AG20443 (cell line): ENCODE measurements at regions not wholly inside any gene's neighbourhood (a gene's known extent, or its start where the extent isn't known, plus 50 kb on each side); places are given as distances from the start of the nearest gene placed in this dataset.

Experiments used
- DNase-seq: peaks from one replicate; pipeline ENCODE4 v3.0.0; 2012; ENCODE audit warnings: low spot score, mixed read lengths

DNA sequence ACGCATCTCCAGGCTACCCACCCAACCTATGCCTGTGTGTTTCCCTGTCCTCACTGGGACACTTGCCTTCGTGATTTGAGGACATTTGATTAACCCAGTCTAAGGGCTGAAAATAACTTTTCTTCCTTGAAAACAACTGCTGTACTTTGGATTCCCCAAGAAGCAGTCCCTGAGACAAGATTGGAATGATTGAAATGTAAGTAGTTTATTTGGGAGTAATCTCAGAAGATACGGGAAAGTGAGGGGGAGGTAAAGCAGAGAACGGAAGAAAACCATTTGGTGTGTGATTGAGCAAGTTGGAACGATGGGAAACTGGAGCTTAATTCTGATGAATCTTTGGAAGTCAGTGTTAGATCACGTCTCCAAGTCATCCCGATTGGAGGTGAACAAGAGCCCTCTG lies 143.8 kb upstream of the LMCD1 start:
- DNase-seq: no peak

DNA sequence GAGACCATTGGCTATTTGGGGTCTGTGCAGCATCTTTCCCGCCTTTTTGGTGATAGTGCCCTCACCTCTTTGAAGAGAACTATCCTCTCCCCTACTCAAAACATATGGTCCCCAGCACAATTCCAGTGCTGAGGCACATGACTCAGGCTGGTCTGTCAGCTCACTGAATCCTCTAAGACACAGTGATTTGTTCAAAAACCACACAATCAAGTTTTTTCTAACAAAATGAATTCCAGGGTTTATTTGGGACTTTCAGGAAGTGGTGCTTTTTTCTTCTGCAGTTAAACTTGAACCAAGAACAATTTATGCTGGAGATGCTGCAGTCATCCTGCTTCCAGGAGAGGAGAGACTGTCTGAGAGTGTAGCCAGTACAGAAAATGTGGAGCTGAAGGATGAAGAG lies 142.5 kb upstream of the LMCD1 start:
- DNase-seq: no peak

- DNase-seq: no peak
Observed at GRCh38 chr3:8363200-8363599, 138.4 kb upstream of the LMCD1 start.

DNA sequence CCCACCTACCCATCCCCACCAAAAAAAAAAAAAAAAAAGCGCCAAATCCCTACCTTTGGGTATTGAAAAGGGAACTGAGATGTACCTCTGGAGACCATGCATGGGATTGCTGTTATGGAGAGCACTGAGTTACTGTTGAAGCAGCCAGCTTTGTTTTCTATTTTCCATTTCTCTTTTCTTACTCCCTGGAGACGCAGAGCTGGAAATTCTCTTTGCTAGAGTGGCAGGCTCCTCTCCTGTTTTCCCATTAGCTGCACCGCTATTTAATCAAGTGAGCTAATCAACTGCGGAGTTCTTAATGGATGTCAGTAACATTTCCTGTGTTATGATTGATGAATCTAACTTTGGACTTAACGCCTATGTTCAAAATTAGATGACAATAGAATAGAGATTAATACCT lies 136.1 kb upstream of the LMCD1 start:
- DNase-seq: no peak

GRCh38 chr3:8366219-8366810 lies 135.3 kb upstream of the LMCD1 start:
- no peak for DNase-seq

DNA sequence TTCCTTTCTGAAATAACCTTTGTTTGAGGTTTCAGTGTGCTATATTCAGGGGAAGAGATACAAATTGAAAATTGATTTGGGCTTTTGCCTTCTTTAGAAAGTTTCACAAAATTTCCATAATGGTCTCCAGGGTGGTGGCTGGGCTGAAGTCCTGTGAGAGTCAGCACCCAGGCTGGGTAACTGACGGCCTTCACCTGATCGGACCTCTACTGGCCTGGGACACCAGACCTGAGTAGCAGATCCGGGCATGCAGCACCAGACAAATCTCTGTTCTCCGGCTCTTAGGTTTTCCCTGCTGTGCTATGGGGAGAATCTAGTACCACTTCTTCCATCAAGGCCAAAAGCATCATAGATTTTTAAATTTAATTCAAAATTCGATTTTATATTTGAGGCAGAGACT lies 133.0 kb upstream of the LMCD1 start:
- no peak for DNase-seq

DNA sequence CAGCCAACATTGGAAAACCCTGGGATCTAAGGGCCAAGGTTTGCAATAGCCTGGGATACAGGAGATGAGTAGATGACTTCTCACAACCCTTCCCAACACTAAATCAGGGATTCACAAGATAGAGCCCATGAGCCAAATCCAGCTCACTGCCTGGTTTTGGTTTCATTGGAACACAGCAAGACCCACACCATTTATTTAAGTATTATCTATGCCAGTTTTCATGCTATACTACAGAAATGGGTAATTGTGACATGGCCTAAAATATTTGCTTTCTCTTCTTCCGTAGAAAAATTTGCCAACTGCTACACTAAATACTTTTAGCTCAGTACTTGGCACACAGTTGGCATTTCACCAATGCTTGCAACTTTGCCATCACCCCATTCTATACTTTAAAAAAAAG lies 132.0 kb upstream of the LMCD1 start:
- no peak for DNase-seq

GRCh38 chr3:8371085-8371551 lies 130.5 kb upstream of the LMCD1 start:
- peak; percentile 75 for DNase-seq

GRCh38 chr3:8371960-8372463 lies 129.6 kb upstream of the LMCD1 start:
- no peak for DNase-seq

DNA sequence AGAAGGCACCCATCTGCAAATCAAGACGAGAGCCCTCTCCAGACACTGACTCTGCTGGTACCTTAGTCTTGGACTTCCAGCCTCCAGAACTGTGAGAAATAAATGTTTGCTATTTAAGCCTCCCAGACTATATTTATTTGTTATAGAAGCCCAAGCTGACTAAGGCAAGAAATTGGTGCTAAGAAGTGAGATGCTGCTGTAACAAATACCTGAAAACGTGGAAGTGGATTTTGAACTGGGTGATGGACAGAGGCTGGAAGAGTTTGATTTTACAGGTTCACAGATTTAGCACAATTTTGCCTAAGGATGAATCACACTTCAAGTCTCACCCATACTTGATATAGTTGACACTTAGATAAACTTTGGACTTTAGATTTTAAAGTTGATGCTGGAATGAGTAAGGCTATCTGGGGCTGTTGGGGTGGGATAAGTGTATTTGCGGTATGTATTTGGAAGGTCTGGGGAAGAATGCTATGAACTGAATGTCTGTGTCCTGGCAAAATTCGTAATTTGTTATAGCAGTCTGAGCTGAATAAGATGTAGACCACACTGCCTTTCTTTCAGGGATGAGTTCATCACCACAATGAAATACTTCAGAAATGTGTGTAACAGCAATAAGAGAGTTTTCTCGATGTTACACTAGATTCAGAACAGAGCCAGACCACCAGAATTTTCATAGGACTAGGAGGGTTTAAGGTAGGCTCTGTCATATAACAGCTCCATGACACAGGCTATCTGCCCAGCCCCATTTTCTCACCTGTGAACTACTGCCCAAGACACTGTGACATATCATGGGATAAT lies 120.5 kb upstream of the LMCD1 start:
- DNase-seq: no peak

DNA sequence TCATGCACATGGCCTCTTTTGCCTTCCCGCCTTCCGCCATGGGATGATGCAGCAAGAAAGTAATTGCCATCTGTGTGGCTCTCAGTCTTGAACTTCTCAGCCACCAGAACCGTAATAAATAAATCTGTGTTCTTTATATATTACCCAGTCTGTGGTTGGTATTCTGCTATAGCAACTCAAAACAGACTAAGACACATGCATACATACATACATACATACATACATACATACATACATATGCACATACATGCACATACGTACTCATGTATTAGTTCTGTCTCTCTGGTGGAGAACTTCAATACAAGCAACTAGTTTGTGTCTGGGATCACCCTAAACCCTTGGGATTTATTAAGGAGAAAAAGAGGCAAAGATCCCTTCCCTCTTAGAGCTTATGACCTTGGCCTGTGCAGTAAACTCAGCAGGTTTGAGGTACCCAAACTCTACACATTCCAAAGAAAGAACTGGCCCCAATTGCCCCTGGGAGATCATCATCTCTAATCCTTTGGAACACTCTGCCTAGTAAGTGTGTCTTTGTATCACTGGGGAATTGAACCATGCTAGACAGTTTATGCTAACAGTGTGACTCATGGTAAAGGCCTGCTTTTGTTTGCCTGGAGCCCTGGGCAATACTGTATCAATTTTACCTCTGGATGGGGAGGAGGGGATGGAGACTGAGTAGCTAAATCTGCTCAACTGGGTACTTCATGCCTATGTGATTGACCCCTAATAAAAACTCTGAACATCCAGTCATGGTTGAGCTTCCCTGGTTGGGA lies 115.6 kb upstream of the LMCD1 start:
- peak; percentile 22 for DNase-seq

DNA sequence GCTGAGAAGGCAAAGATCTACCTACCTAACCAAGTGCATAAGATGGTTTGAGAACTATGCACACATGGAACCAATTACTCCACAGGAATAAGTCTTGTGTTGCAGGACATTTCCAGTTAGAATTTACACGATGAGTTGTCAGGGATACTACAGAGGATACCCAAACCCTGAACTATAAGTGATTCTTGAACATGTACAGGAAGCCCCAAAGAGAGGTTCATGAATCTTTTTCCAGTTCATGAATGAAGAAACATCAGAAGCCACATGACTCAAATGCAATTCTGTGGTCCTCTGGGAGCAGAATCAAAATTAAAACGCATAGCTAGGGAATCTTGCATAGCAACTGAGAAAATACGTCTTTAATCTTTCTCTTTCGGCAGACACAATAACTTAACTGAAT lies 114.1 kb upstream of the LMCD1 start:
- no peak for DNase-seq

DNA sequence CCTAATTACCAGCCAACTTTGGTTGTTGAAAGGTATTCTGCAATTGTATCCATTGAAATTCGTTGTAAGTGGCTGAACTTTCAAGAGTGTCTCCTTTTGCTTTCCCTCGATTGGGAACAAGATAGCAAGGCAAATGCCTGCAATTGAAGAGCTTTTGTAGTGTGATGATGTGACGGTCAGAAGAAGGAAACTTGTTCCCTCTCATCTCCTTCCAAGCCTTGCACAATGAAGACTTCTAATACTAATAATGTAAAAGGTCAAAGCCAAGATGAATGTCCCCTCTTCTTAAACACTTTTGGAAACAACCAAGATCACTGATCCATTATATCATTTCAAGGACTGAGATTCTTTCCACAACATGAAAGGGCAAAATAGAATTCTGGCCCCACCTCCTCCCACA lies 101.9 kb upstream of the LMCD1 start:
- no peak for DNase-seq

GRCh38 chr3:8400911-8401310 lies 100.7 kb upstream of the LMCD1 start:
- DNase-seq: no peak

DNA sequence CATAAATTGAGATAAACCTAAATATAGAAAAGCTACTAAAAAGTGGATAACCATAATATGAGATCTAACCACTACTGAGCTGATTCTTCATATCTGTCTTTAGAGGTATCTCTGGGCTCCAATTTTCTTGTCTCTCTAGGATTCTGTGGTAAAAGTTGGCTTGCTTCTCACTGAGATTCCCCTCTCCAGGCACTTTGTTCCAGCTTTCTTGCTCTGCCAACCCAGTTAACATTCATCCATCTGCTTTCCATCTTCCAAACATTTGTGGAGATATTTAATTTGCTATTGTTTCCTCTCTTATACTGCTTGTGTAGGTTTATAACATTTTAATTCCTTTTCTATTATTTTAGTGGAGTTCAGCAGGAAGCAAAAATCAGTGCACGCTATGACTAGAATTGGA lies 97.6 kb upstream of the LMCD1 start:
- no peak for DNase-seq

DNA sequence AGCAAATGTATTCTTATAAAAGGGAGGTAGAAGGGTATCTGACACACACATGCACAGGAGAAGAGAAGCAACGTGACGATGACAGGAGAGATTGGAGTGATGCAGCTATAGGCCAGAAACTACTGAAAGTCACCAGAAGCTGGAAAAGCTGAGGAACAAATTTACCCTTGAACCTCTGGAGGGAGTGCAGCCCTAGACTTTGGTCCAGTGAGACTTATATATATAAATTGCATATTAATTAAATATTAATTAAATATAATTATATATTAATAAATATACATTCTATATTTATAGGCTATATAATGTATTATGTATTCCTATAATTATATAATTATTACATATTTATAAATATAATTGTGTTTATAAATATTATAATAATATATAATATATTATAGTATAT lies 96.5 kb upstream of the LMCD1 start:
- DNase-seq: no peak

GRCh38 chr3:8406479-8406878 lies 95.1 kb upstream of the LMCD1 start:
- DNase-seq: no peak

GRCh38 chr3:8413337-8413926 lies 88.2 kb upstream of the LMCD1 start:
- no peak for DNase-seq

DNA sequence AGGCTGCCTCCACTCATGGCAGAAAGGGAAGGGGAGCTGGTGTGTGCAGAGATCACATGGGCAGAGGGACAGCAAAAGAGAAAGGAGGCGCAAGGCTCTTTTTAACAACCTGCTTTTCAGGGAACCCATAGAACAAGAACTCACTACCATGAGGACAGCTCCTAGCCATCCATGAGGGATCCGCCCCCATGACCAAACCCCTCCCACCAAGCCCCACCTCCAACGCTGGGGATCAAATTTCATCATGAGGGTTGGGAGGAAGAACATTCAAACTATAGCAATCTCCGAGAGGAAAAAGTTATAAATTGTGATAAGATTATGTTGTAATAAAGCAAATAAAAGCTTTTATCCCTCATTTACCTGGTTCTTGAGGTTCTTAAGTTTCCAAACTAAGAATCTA lies 84.7 kb upstream of the LMCD1 start:
- DNase-seq: peak; percentile 27

DNA sequence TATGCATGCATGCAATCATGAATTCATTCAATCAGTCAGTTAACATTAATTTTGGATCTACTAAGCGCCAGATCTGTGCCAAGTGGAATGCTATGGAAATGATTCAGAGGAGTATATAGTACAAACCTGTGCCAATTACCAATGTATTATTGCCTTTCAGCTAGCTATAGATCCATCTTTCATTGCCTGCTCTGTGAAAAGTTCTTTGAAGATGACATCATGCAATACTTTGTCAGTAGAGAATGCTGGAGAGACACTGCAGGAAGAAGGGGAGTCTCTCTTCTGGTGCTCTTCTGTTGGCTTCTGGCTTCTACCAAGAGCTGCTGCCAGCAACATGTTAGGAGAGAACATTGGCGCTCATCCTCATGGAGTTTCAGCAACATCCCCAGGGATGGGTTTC lies 81.0 kb upstream of the LMCD1 start:
- peak; percentile 28 for DNase-seq

GRCh38 chr3:8421267-8421666 lies 80.4 kb upstream of the LMCD1 start:
- no peak for DNase-seq

GRCh38 chr3:8421711-8422110 lies 79.9 kb upstream of the LMCD1 start:
- DNase-seq: no peak

DNA sequence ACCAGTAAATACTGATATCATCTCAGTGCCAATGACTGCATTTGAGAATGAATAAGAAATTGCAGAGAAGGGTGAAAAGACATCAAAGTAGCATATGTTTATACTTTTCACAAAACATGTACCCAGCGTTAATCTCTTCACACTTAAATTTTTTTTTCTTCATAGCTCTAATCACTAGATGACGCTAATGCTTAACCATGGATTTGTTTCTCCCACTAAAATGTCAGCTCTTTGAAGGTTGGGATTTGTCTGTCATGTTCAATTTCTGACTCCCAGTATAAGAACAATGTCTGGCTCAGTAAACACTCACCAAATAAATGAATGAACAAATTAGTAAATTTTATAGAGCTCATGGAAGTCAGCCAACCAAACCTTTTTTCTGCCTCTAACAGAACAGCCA lies 78.3 kb upstream of the LMCD1 start:
- DNase-seq: no peak
